ENCODE measurements at regions not wholly inside any gene's neighbourhood (a gene's known extent, or its start where the extent isn't known, plus 50 kb on each side); places are given as distances from the start of the nearest gene placed in this dataset.

GRCh38 chr4:186885289-186885688 is 161.6 kb upstream of the FAT1 start:
- 70 to 79% methylated on average over 6 of the region's 6 CpGs for WGBS, 2 donors
- H3K9me3 ChIP-seq (ENCODE audit: control insufficient read depth in 4 of 4, insufficient read depth in 3 of 4, low read length in 3 of 4), result no peaks in the 10 kb centered on the region

GRCh38 chr4:186886759-186887158 is 163.1 kb upstream of the FAT1 start:
- 87 to 95% methylated on average over 2 of the region's 2 CpGs for WGBS, 2 donors
- ATAC-seq (ENCODE audit: insufficient read depth, low FRiP score), result no peak

More at GRCh38 chr4:186885289-186885688, 161.6 kb upstream of the FAT1 start:
- Histone ChIP-seq H3K4me3 (no peak overlapping the region), H3K4me1 (ENCODE audit: control insufficient read depth in 5 of 5, insufficient read depth in 5 of 5, low read length in 5 of 5) (peaks cover 0 to 8% (median 0%) of the 10 kb centered on the region in 5 donors), H3K36me3 (ENCODE audit: control insufficient read depth in 4 of 4, insufficient read depth in 4 of 4, low read length in 4 of 4) (no peaks in the 10 kb centered on the region), H3K27ac (ENCODE audit: low read depth in 1 of 2, low read length in 1 of 2) (no peak overlapping the region), H3K27me3 (ENCODE audit: control insufficient read depth in 3 of 3, insufficient read depth in 3 of 3, low read length in 2 of 3) (no peaks in the 10 kb centered on the region), H3K9ac (ENCODE audit: insufficient read depth in 1 of 2, low read length in 2 of 2) (no peak overlapping the region)
- ATAC-seq (ENCODE audit: insufficient read depth, low FRiP score), result no peak
- TF ChIP-seq CTCF (IDR thresholded peaks at IDR 0.05; ENCODE audit: control extremely low read depth, extremely low read depth), result no peak
- peak in 1 of 3 donors; percentile 39 for DNase-seq

GRCh38 chr4:186887291-186887700 is 163.6 kb upstream of the FAT1 start:
- no peak for ATAC-seq (ENCODE audit: insufficient read depth, low FRiP score)

More at GRCh38 chr4:186886759-186887158, 163.1 kb upstream of the FAT1 start:
- no peak for DNase-seq
- Histone ChIP-seq H3K4me1 (ENCODE audit: control insufficient read depth in 5 of 5, insufficient read depth in 5 of 5, low read length in 5 of 5) (peaks cover 0 to 9% (median 0%) of the 10 kb centered on the region in 5 donors), H3K9ac (ENCODE audit: insufficient read depth in 1 of 2, low read length in 2 of 2) (no peak overlapping the region), H3K27ac (ENCODE audit: low read depth in 1 of 2, low read length in 1 of 2) (no peak overlapping the region), H3K36me3 (ENCODE audit: control insufficient read depth in 4 of 4, insufficient read depth in 4 of 4, low read length in 4 of 4) (no peaks in the 10 kb centered on the region), H3K9me3 (ENCODE audit: control insufficient read depth in 4 of 4, insufficient read depth in 3 of 4, low read length in 3 of 4) (no peaks in the 10 kb centered on the region), H3K4me3 (no peak overlapping the region), H3K27me3 (ENCODE audit: control insufficient read depth in 3 of 3, insufficient read depth in 3 of 3, low read length in 2 of 3) (no peaks in the 10 kb centered on the region)
- TF ChIP-seq CTCF (IDR thresholded peaks at IDR 0.05; ENCODE audit: control extremely low read depth, extremely low read depth), result no peak

More at GRCh38 chr4:186887291-186887700, 163.6 kb upstream of the FAT1 start:
- Histone ChIP-seq H3K4me3 (no peak overlapping the region), H3K27ac (ENCODE audit: low read depth in 1 of 2, low read length in 1 of 2) (no peak overlapping the region), H3K36me3 (ENCODE audit: control insufficient read depth in 4 of 4, insufficient read depth in 4 of 4, low read length in 4 of 4) (no peaks in the 10 kb centered on the region), H3K4me1 (ENCODE audit: control insufficient read depth in 5 of 5, insufficient read depth in 5 of 5, low read length in 5 of 5) (peaks cover 0 to 12% (median 0%) of the 10 kb centered on the region in 5 donors), H3K9ac (ENCODE audit: insufficient read depth in 1 of 2, low read length in 2 of 2) (no peak overlapping the region), H3K9me3 (ENCODE audit: control insufficient read depth in 4 of 4, insufficient read depth in 3 of 4, low read length in 3 of 4) (no peaks in the 10 kb centered on the region), H3K27me3 (ENCODE audit: control insufficient read depth in 3 of 3, insufficient read depth in 3 of 3, low read length in 2 of 3) (no peaks in the 10 kb centered on the region)
- 84 to 86% methylated on average over 6 of the region's 6 CpGs for WGBS, 2 donors
- no peak for DNase-seq
- no peak for TF ChIP-seq CTCF (IDR thresholded peaks at IDR 0.05; ENCODE audit: control extremely low read depth, extremely low read depth)
